ENCODE measurements at regions not wholly inside any gene's neighbourhood (a gene's known extent, or its start where the extent isn't known, plus 50 kb on each side); places are given as distances from the start of the nearest gene placed in this dataset.

DNA sequence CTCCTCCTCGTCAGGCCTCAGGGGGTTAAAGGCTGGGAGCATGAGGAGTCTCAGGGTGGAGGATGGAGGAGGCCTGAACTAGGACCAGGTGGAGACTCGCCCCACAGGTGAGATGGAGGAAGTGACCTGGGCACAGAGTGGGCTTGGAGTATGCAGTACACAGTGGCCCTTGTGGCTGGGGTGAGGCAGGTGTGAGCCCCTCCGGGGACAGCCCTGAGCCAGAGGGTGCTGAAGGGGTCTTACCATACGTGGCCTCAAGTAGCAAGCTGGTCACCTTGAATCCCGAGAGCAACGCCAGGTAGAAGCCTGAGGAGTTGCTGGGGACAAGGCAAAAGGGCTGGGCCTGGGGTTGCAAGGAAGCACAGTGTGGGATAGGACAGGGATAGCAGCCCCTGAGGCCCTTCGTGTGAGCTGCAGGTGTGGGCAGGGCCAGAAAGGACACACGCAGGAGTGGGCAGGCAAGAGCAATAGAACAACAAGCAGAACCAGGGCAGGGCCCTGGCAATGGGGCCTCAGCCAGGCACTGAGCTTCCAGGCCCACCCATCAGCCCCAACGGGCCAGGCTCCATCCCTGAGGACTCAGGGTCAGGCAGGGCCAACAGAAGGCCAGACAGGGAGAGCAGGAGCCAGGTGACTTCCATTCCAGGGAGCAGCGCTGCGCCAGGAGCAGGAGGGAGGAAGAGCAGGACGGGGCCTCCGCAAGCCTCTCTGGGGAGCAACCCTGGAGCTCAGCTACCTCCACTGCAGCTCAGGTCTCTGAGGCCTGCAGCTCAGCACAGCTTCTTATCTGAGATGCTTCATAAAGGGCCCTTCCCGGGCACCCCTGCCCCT is 64.2 kb upstream of the TNRC6C start:
- peaks cover 24% of the 10 kb centered on the region for H3K27me3 ChIP-seq (ENCODE audit: insufficient read depth, low read length)
- H2AFZ ChIP-seq (ENCODE audit: low read length), result no peak overlapping the region
- no peak overlapping the region for H3K4me3 ChIP-seq (ENCODE audit: insufficient read depth, low read length)
- no peaks in the 10 kb centered on the region for H3K9me3 ChIP-seq (ENCODE audit: low read depth, low read length)
- H3K27ac ChIP-seq (ENCODE audit: low read depth, low read length), result no peak overlapping the region
- H3K4me1 ChIP-seq (ENCODE audit: insufficient read depth, low read length), result no peaks in the 10 kb centered on the region
- DNase-seq (ENCODE audit: insufficient read length, low spot score, missing footprints), result peak; percentile 61
- H3K36me3 ChIP-seq (ENCODE audit: insufficient read depth, low read length), result no peaks in the 10 kb centered on the region
- TF ChIP-seq, protein P1, sequence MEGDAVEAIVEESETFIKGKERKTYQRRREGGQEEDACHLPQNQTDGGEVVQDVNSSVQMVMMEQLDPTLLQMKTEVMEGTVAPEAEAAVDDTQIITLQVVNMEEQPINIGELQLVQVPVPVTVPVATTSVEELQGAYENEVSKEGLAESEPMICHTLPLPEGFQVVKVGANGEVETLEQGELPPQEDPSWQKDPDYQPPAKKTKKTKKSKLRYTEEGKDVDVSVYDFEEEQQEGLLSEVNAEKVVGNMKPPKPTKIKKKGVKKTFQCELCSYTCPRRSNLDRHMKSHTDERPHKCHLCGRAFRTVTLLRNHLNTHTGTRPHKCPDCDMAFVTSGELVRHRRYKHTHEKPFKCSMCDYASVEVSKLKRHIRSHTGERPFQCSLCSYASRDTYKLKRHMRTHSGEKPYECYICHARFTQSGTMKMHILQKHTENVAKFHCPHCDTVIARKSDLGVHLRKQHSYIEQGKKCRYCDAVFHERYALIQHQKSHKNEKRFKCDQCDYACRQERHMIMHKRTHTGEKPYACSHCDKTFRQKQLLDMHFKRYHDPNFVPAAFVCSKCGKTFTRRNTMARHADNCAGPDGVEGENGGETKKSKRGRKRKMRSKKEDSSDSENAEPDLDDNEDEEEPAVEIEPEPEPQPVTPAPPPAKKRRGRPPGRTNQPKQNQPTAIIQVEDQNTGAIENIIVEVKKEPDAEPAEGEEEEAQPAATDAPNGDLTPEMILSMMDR (IDR thresholded peaks at IDR 0.05; ENCODE audit: extremely low read depth, low read depth, low read length), result no peak
- H4K20me1 ChIP-seq (ENCODE audit: insufficient read depth, low read length), result no peaks in the 10 kb centered on the region
- no peak overlapping the region for H3K4me2 ChIP-seq (ENCODE audit: insufficient read depth, low read length)
- no peaks in the 10 kb centered on the region for H3K79me2 ChIP-seq (ENCODE audit: insufficient read depth, low read length)

DNA sequence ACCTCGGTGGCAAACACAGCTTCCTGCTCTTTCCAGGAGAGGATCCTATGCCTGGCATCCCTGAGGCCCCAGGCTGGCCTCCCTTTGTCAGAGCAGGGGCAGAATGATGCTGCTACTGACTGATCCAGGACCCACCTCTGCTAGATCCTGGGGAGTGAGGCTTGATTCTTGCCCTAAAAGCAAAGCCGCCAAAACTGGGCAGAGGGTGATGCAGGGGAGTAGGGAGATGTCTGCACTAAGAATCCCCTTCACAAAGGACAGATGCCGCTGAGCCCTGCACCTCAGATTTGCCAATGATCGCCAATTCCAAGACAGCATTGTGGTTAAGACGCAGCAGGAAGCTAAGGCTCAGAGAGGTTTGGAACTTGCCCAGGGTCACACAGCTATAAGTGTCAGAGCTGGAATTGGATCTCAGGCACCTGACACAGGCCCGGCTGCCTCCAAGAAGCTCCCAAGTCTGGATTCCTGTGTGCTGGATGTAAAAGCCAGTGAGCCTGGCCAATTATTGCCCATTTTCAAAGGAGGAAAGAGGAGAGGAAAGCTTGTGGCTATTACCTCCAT is 60.7 kb upstream of the TNRC6C start:
- TF ChIP-seq, protein P1 (IDR thresholded peaks at IDR 0.05; ENCODE audit: extremely low read depth, low read depth, low read length), result no peak
- Histone ChIP-seq H3K9me3 (ENCODE audit: low read depth, low read length) (no peaks in the 10 kb centered on the region), H3K4me3 (ENCODE audit: insufficient read depth, low read length) (no peak overlapping the region), H3K27me3 (ENCODE audit: insufficient read depth, low read length) (peaks cover 20% of the 10 kb centered on the region), H3K79me2 (ENCODE audit: insufficient read depth, low read length) (no peaks in the 10 kb centered on the region), H3K36me3 (ENCODE audit: insufficient read depth, low read length) (no peaks in the 10 kb centered on the region), H3K4me2 (ENCODE audit: insufficient read depth, low read length) (no peak overlapping the region), H2AFZ (ENCODE audit: low read length) (no peak overlapping the region), H3K27ac (ENCODE audit: low read depth, low read length) (no peak overlapping the region), H4K20me1 (ENCODE audit: insufficient read depth, low read length) (no peaks in the 10 kb centered on the region), H3K4me1 (ENCODE audit: insufficient read depth, low read length) (no peaks in the 10 kb centered on the region)
- DNase-seq (ENCODE audit: insufficient read length, low spot score, missing footprints), result peak; percentile 39

DNA sequence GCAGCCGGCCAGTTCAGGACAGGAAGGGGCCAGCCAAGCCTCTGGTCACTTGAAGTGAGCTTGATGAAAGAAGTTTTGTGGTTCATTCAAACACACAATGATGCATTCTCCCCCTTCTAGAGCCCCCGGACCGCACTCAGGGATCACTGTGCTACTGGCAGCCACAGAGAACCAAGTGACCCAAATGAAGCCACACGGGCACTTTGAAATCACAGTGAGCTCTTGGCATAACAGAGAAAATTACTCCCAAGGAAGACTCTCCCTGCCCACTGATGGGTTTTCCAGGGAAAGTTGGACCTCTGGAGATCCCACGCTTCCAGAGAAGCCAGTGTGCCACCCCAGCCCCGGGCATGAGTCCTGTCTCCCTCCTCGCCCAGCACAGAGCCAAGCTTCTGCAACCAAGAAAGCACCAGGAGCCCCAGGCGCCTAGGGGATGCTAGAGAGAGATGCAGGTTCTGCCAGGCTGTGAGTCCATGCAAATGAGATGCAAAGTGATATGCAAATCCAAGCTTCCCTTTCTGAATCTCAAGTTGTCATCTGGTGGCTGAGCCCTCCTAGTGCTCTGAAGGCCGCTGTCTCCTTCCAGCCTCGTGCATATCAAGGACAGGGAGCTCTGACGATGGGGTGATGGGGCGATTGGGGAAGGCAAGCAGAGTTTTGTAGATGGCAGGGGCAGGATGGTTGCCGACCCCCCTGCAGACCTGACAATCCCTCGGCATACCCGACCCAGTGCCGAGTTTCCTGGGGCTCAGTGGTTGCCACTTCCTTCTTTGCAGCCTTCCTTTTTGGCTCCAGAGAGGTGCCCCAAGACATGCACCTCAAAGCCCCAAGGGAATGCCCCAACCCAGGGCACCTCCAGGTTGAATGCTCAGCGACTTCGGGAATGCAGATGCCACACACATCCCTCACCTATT is 59.7 kb upstream of the TNRC6C start:
- TF ChIP-seq, protein P1 (IDR thresholded peaks at IDR 0.05; ENCODE audit: extremely low read depth, low read depth, low read length), result no peak
- Histone ChIP-seq H3K4me3 (ENCODE audit: insufficient read depth, low read length) (no peak overlapping the region), H2AFZ (ENCODE audit: low read length) (no peak overlapping the region), H3K36me3 (ENCODE audit: insufficient read depth, low read length) (no peaks in the 10 kb centered on the region), H3K4me1 (ENCODE audit: insufficient read depth, low read length) (no peaks in the 10 kb centered on the region), H3K9me3 (ENCODE audit: low read depth, low read length) (no peaks in the 10 kb centered on the region), H4K20me1 (ENCODE audit: insufficient read depth, low read length) (no peaks in the 10 kb centered on the region), H3K4me2 (ENCODE audit: insufficient read depth, low read length) (no peak overlapping the region), H3K27ac (ENCODE audit: low read depth, low read length) (no peak overlapping the region), H3K27me3 (ENCODE audit: insufficient read depth, low read length) (peaks cover 22% of the 10 kb centered on the region), H3K79me2 (ENCODE audit: insufficient read depth, low read length) (no peaks in the 10 kb centered on the region)
- no peak for DNase-seq (ENCODE audit: insufficient read length, low spot score, missing footprints)
